Activated T-cell treated with anti-CD3 and anti-CD28 coated beads, Interleukin-2, amount 50 U/mL, for 72 hours (primary cell): ENCODE measurements at regions not wholly inside any gene's neighbourhood (a gene's known extent, or its start where the extent isn't known, plus 50 kb on each side); places are given as distances from the start of the nearest gene placed in this dataset.

Source experiments
- ATAC-seq, 2 donors: fragments of 150-1000 bp; cut with Tn5 transposase; replicated peaks in 1 of 2; 2 replicates each; pipeline ENCODE4 v1.10.0; 2021; ENCODE audit warnings: moderate library complexity in 2 of 2, mild to moderate bottlenecking in 1 of 2
- DNase-seq, 2 donors: peaks; one replicate each; pipeline ENCODE4 v3.0.0; 2021 to 2022; ENCODE audit warnings: mixed read lengths in 1 of 2
- H3K27ac Mint-ChIP-seq: one replicate; pipeline ENCODE4 v1.8.0; 2022; ENCODE audit warnings: mild to moderate bottlenecking, moderate library complexity, mixed read lengths
- H3K27me3 Mint-ChIP-seq: one replicate; pipeline ENCODE4 v1.8.0; 2022; ENCODE audit warnings: low read depth, mixed read lengths
- H3K36me3 Mint-ChIP-seq, 2 donors: one replicate each; pipeline ENCODE4 v1.8.0; 2022; ENCODE audit warnings: mixed read lengths in 2 of 2, mild to moderate bottlenecking in 1 of 2; ENCODE audit not compliant: insufficient read depth in 2 of 2
- H3K4me1 Mint-ChIP-seq: one replicate; pipeline ENCODE4 v1.8.0; 2022; ENCODE audit warnings: low read depth, mixed read lengths
- H3K4me3 Mint-ChIP-seq, 2 donors: one replicate each; pipeline ENCODE4 v1.8.0; 2022; ENCODE audit warnings: mild to moderate bottlenecking in 2 of 2, mixed read lengths in 2 of 2, moderate library complexity in 2 of 2
- H3K9me3 Mint-ChIP-seq, 2 donors: one replicate each; pipeline ENCODE4 v1.8.0; 2022; ENCODE audit warnings: mixed read lengths in 2 of 2

DNA sequence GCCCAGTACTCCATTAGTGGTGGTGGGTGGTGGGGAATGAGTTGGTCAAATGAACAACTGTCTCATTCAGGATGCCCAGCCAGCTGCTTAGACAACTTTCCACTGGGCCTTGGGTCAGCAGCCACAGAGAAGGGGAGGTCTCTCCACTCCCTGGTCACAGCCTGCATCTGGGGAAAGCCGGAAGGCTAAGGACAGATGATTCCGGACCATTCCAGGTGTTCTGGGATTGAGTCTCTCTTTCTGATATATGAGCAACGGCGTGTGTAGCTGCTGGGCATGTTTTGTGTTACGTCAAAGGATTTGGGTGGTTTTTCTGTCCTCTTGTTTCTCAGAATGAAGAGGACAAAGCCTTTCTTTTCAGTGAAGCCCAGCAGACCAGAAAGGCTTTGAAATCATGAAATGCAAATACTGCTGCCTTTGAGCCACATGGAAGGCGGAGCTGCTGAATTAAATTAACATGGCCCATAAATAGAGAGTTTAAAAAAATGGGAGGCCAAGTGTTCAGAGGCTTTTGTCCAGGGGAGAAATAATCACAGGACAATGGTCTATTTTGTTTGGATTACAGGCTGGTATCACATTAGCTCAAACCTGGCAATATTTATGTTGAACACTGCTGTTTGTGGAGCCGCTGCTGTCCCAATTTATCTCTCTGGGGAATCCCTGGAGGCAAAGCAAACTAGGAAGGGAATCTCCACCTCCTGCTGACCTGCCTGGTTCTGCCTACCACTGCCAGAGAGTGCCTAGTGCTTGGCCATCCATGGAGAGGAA, 234.4 kb upstream of the E2F8 start:
- no peaks in the 10 kb centered on the region for H3K36me3 Mint-ChIP-seq
- no peak for ATAC-seq
- H3K4me1 Mint-ChIP-seq = no peaks in the 10 kb centered on the region
- DNase-seq = no peak
- H3K27me3 Mint-ChIP-seq = peaks cover 17% of the 10 kb centered on the region
- H3K27ac Mint-ChIP-seq = no peak overlapping the region
- H3K4me3 Mint-ChIP-seq = no peak overlapping the region
- H3K9me3 Mint-ChIP-seq = no peaks in the 10 kb centered on the region

GRCh38 chr11:19474211-19474610, 233.5 kb upstream of the E2F8 start:
- Mint-ChIP-seq H3K4me1 (no peaks in the 10 kb centered on the region), H3K4me3 (no peak overlapping the region), H3K27ac (no peak overlapping the region), H3K27me3 (peaks cover 17% of the 10 kb centered on the region), H3K9me3 (no peaks in the 10 kb centered on the region), H3K36me3 (no peaks in the 10 kb centered on the region)
- DNase-seq = no peak
- ATAC-seq = no peak

- Mint-ChIP-seq H3K36me3 (no peaks in the 10 kb centered on the region), H3K9me3 (no peaks in the 10 kb centered on the region), H3K4me1 (no peaks in the 10 kb centered on the region), H3K27me3 (peaks cover 7% of the 10 kb centered on the region), H3K27ac (no peak overlapping the region), H3K4me3 (no peak overlapping the region)
- DNase-seq = no peak
- ATAC-seq = no peak
These were observed 231.9 kb upstream of the E2F8 start for GRCh38 chr11:19472679-19473078.

- Mint-ChIP-seq H3K4me1 (no peaks in the 10 kb centered on the region), H3K4me3 (no peak overlapping the region), H3K36me3 (no peaks in the 10 kb centered on the region), H3K27ac (no peak overlapping the region), H3K27me3 (peaks cover 7% of the 10 kb centered on the region), H3K9me3 (no peaks in the 10 kb centered on the region)
- DNase-seq (no peak), ATAC-seq (no peak)
These were observed 227.2 kb upstream of the E2F8 start for GRCh38 chr11:19467904-19468303.

GRCh38 chr11:19466314-19466713, 225.6 kb upstream of the E2F8 start:
- H3K4me1 Mint-ChIP-seq = no peaks in the 10 kb centered on the region
- ATAC-seq (no peak), DNase-seq (no peak)
- H3K27ac Mint-ChIP-seq = no peak overlapping the region
- H3K27me3 Mint-ChIP-seq = peaks cover 7% of the 10 kb centered on the region
- H3K4me3 Mint-ChIP-seq = no peak overlapping the region
- no peaks in the 10 kb centered on the region for H3K9me3 Mint-ChIP-seq
- no peaks in the 10 kb centered on the region for H3K36me3 Mint-ChIP-seq

DNA sequence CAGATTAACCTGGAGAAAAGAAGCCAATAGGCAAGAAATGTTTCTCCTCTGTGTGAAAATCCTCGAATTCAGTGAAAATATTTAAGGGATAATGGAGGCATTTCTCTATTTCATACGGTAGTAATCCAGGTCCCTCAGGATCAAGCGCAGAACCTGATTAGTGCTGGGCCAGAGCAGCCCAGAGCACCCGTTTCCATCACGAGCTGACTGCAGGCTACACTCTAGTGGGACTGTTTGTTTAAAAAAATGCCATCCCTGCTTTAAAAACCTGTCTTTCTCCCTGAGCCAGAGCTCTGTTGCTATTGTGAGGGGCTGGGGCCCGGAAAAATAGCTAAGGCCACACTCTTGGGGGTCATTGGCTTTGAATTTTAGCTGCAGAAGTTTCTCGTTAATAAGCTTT, 223.2 kb upstream of the E2F8 start:
- Mint-ChIP-seq H3K27me3 (peaks cover 7% of the 10 kb centered on the region), H3K9me3 (no peaks in the 10 kb centered on the region), H3K36me3 (no peaks in the 10 kb centered on the region), H3K4me1 (no peaks in the 10 kb centered on the region), H3K27ac (no peak overlapping the region), H3K4me3 (no peak overlapping the region)
- ATAC-seq = no peak
- DNase-seq = no peak

DNA sequence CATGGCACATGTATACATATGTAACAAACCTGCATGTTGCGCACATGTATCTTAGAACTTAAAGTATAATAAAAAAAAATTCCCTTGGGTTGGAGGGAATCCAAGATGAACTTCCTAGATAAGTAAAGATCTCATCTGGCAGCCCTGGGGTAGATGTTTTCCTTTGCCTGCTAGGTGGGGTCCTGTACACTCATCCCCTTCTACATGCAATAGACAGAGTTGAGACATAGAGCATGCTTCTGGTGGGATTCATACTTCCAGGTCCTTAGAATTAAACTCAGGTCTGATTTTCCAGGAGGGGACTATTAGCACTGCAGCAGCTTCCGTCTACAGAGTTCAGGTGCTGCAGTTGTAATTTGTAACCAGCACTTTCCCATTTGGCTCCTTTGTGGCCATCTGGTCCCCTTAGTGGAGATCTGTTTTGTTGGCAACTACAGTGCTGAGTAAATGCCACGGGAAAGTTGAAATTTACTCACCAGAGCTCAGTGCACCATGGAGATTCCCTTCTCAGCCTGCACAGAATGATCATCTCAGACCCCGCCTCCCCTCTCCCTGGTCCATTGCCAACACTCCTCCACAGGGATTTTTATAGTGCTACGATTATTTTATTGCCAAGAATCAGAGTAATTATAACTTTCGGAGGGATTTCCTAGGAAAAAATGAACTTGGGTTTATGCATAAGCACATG, 220.1 kb upstream of the E2F8 start:
- Mint-ChIP-seq H3K4me1 (no peaks in the 10 kb centered on the region), H3K27me3 (peaks cover 18% of the 10 kb centered on the region), H3K36me3 (no peaks in the 10 kb centered on the region), H3K9me3 (no peaks in the 10 kb centered on the region), H3K27ac (no peak overlapping the region), H3K4me3 (no peak overlapping the region)
- ATAC-seq (no peak), DNase-seq (no peak)

GRCh38 chr11:19459240-19459639, 218.5 kb upstream of the E2F8 start:
- Mint-ChIP-seq H3K4me3 (no peak overlapping the region), H3K27me3 (peaks cover 26% of the 10 kb centered on the region), H3K36me3 (no peaks in the 10 kb centered on the region), H3K9me3 (no peaks in the 10 kb centered on the region), H3K4me1 (no peaks in the 10 kb centered on the region), H3K27ac (no peak overlapping the region)
- no peak for ATAC-seq
- DNase-seq = no peak

GRCh38 chr11:19458721-19459120, 218.0 kb upstream of the E2F8 start:
- no peak overlapping the region for H3K27ac Mint-ChIP-seq
- no peak overlapping the region for H3K4me3 Mint-ChIP-seq
- no peaks in the 10 kb centered on the region for H3K9me3 Mint-ChIP-seq
- DNase-seq (no peak), ATAC-seq (no peak)
- H3K36me3 Mint-ChIP-seq = no peaks in the 10 kb centered on the region
- H3K27me3 Mint-ChIP-seq = peaks cover 30% of the 10 kb centered on the region
- H3K4me1 Mint-ChIP-seq = no peaks in the 10 kb centered on the region

- H3K9me3 Mint-ChIP-seq = no peaks in the 10 kb centered on the region
- no peak overlapping the region for H3K27ac Mint-ChIP-seq
- ATAC-seq = no peak
- H3K27me3 Mint-ChIP-seq = peaks cover 25% of the 10 kb centered on the region
- no peak for DNase-seq
- H3K4me3 Mint-ChIP-seq = no peak overlapping the region
- H3K4me1 Mint-ChIP-seq = no peaks in the 10 kb centered on the region
- H3K36me3 Mint-ChIP-seq = no peaks in the 10 kb centered on the region
These were observed 217.5 kb upstream of the E2F8 start for GRCh38 chr11:19458231-19458630.

- no peak overlapping the region for H3K27ac Mint-ChIP-seq
- no peak for ATAC-seq
- H3K4me3 Mint-ChIP-seq = no peak overlapping the region
- peaks cover 0 to 3% of the 10 kb centered on the region in 2 donors for H3K9me3 Mint-ChIP-seq
- DNase-seq = no peak
- H3K27me3 Mint-ChIP-seq = peaks cover 48% of the 10 kb centered on the region
- H3K36me3 Mint-ChIP-seq = no peaks in the 10 kb centered on the region
- no peaks in the 10 kb centered on the region for H3K4me1 Mint-ChIP-seq
These were observed 215.0 kb upstream of the E2F8 start for GRCh38 chr11:19455731-19456130.

GRCh38 chr11:19453651-19454257, 213.0 kb upstream of the E2F8 start:
- Mint-ChIP-seq H3K36me3 (no peaks in the 10 kb centered on the region), H3K4me3 (no peak overlapping the region), H3K27ac (no peak overlapping the region), H3K4me1 (no peaks in the 10 kb centered on the region), H3K27me3 (peaks cover 60% of the 10 kb centered on the region), H3K9me3 (peaks cover 0 to 3% of the 10 kb centered on the region in 2 donors)
- DNase-seq (no peak), ATAC-seq (no peak)

- Mint-ChIP-seq H3K9me3 (peaks cover 0 to 3% of the 10 kb centered on the region in 2 donors), H3K27ac (no peak overlapping the region), H3K4me3 (no peak overlapping the region), H3K36me3 (no peaks in the 10 kb centered on the region), H3K4me1 (no peaks in the 10 kb centered on the region), H3K27me3 (peaks cover 61% of the 10 kb centered on the region)
- DNase-seq (no peak), ATAC-seq (no peak)
These were observed 210.9 kb upstream of the E2F8 start for GRCh38 chr11:19451609-19452008.
